ENCODE measurements at regions not wholly inside any gene's neighbourhood (a gene's known extent, or its start where the extent isn't known, plus 50 kb on each side); places are given as distances from the start of the nearest gene placed in this dataset.

DNA sequence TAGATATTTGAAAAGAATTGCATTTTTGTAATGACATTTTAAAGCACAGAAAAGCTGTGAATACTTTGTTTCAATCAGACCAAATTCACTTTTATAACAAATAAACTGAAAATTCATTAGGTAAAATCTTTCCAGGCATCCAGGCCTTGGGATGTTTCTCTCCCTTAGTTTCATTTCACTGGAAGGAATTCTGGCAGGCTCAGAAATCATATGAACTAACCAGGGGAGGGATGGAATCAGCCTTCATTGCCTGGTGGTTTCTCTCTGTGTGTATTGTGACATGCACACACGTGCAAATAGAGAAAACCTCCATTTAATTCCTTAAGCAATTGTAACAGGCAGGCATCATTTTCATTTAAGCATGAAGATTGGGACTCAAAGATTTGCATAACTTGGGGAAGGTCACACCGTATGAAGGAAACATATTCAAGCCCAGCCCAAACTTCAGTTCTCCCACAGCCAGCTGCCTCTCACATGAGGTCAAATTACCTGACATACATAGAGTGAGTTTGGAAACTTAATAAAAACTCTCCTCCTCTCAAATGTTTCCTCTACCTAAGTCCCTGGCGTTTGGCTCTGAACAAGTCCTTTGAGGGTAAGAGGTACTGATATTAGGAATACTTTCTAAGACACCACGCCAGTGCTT, 376.1 kb upstream of the MCTP2 start (continued):
- TF ChIP-seq, protein P1, sequence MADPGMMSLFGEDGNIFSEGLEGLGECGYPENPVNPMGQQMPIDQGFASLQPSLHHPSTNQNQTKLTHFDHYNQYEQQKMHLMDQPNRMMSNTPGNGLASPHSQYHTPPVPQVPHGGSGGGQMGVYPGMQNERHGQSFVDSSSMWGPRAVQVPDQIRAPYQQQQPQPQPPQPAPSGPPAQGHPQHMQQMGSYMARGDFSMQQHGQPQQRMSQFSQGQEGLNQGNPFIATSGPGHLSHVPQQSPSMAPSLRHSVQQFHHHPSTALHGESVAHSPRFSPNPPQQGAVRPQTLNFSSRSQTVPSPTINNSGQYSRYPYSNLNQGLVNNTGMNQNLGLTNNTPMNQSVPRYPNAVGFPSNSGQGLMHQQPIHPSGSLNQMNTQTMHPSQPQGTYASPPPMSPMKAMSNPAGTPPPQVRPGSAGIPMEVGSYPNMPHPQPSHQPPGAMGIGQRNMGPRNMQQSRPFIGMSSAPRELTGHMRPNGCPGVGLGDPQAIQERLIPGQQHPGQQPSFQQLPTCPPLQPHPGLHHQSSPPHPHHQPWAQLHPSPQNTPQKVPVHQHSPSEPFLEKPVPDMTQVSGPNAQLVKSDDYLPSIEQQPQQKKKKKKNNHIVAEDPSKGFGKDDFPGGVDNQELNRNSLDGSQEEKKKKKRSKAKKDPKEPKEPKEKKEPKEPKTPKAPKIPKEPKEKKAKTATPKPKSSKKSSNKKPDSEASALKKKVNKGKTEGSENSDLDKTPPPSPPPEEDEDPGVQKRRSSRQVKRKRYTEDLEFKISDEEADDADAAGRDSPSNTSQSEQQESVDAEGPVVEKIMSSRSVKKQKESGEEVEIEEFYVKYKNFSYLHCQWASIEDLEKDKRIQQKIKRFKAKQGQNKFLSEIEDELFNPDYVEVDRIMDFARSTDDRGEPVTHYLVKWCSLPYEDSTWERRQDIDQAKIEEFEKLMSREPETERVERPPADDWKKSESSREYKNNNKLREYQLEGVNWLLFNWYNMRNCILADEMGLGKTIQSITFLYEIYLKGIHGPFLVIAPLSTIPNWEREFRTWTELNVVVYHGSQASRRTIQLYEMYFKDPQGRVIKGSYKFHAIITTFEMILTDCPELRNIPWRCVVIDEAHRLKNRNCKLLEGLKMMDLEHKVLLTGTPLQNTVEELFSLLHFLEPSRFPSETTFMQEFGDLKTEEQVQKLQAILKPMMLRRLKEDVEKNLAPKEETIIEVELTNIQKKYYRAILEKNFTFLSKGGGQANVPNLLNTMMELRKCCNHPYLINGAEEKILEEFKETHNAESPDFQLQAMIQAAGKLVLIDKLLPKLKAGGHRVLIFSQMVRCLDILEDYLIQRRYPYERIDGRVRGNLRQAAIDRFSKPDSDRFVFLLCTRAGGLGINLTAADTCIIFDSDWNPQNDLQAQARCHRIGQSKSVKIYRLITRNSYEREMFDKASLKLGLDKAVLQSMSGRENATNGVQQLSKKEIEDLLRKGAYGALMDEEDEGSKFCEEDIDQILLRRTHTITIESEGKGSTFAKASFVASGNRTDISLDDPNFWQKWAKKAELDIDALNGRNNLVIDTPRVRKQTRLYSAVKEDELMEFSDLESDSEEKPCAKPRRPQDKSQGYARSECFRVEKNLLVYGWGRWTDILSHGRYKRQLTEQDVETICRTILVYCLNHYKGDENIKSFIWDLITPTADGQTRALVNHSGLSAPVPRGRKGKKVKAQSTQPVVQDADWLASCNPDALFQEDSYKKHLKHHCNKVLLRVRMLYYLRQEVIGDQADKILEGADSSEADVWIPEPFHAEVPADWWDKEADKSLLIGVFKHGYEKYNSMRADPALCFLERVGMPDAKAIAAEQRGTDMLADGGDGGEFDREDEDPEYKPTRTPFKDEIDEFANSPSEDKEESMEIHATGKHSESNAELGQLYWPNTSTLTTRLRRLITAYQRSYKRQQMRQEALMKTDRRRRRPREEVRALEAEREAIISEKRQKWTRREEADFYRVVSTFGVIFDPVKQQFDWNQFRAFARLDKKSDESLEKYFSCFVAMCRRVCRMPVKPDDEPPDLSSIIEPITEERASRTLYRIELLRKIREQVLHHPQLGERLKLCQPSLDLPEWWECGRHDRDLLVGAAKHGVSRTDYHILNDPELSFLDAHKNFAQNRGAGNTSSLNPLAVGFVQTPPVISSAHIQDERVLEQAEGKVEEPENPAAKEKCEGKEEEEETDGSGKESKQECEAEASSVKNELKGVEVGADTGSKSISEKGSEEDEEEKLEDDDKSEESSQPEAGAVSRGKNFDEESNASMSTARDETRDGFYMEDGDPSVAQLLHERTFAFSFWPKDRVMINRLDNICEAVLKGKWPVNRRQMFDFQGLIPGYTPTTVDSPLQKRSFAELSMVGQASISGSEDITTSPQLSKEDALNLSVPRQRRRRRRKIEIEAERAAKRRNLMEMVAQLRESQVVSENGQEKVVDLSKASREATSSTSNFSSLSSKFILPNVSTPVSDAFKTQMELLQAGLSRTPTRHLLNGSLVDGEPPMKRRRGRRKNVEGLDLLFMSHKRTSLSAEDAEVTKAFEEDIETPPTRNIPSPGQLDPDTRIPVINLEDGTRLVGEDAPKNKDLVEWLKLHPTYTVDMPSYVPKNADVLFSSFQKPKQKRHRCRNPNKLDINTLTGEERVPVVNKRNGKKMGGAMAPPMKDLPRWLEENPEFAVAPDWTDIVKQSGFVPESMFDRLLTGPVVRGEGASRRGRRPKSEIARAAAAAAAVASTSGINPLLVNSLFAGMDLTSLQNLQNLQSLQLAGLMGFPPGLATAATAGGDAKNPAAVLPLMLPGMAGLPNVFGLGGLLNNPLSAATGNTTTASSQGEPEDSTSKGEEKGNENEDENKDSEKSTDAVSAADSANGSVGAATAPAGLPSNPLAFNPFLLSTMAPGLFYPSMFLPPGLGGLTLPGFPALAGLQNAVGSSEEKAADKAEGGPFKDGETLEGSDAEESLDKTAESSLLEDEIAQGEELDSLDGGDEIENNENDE (IDR thresholded peaks at IDR 0.05; ENCODE audit: insufficient replicate concordance, low read length), result no peak
- no peak for TF ChIP-seq KDM1A (IDR thresholded peaks at IDR 0.05; ENCODE audit: borderline replicate concordance, low read length)
- no peak for TF ChIP-seq NANOG (IDR thresholded peaks at IDR 0.05; ENCODE audit: insufficient read depth, low read depth, low read length, poor library complexity, severe bottlenecking)

Data from H1 (cell line).